Stimulated activated CD8-positive, alpha-beta memory T cell treated with anti-CD3 and anti-CD28 coated beads, Interleukin-12 subunit alpha, Interleukin-12 subunit beta, amount 100 ng/mL, for 4 hours (primary cell): ENCODE measurements at regions not wholly inside any gene's neighbourhood (a gene's known extent, or its start where the extent isn't known, plus 50 kb on each side); places are given as distances from the start of the nearest gene placed in this dataset.
"Not testable (repeated sequence)": the region's sequence is repeated elsewhere in the genome, so short reads cannot be mapped to it uniquely, and the experiment has no call there.

ENCODE experiments used
- DNase-seq: peaks from one replicate; pipeline ENCODE4 v3.0.0-alpha.2; 2020; ENCODE audit warnings: low read depth

- DNase-seq = no peak
Observed at GRCh38 chr18:39208190-39208589, 1642.6 kb upstream of the CELF4 start.

DNA sequence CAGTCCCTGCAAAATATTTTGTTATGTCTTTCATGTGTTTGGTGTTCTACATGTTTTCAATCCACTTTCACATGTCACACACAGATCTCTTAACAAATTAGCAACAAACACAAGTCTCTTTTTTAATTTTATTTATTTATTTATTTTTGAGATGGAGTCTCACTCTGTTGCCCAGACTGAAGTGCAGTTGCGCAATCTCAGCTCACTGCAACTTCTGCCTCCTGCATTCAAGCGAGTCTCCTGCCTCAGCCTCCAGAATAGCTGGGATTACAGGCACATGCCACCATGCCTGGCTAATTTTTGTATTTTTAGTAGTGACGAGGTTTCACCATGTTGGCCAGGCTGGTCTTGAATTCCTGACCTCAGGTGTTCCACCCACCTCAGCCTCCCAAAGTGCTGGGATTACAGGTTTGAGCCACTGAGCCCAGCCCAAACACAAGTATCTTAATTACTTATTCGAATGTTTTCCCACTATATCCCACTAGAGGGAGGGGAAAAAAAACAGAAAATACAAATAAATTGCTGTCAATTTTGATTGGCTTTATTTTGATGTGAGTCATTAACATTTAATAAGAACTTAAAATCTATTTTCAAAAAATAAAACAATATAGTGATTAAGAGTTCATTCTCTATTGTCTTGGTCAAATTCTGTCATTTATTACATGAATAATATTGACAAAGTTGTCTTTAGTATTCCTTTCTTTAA, 1641.0 kb upstream of the CELF4 start:
- not testable (repeated sequence) for DNase-seq

- DNase-seq = no peak
Observed at GRCh38 chr18:39205565-39206195, 1640.1 kb upstream of the CELF4 start.

- DNase-seq = no peak
Observed at GRCh38 chr18:39200153-39200552, 1634.6 kb upstream of the CELF4 start.

DNA sequence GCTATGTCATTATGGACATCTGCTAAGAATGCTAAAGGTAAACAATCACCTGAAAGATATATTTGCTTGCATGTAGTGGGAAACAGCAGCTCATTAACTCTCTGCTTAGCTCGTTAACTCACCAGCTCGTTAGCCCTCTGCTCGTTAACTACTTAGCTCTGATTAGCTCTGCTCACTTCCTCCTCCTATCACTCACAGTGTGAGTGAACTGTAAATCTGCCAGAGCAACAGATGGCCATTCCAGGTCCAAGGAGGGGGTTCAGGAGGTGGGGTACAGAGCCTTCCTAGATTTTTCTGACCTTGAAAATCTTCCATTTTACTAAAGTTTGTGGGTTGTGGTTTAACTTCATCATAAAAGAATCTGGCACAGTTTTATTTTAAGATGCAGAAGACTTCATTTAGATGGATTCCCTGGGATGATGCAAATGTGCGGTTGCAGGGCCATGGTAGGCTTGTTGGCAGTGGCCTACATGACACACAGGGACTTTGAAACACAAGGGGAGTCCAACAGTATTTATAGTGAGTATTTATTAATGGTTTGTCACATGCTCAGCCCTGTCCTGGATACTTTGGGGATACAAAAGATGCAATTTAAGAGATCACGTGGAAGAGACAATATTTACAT, 1633.7 kb upstream of the CELF4 start:
- DNase-seq = no peak

DNA sequence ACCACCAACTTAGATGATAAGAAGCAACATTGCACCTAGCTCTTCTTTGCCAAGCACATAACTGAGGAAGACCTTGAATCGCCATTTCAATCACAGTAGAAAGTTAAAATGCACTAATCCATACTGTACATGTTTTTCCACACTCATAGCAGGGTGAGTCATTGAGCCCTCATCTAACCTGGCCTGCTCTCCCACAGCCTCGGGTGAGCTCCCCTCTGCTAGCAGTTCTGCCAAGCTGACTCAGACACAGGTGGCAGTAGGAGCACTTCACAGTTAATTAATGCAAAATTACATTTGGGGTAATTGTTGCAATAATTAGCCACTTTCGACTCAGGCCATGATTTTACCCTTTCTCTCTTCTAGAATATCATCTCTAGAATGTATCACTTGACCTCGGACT, 1632.8 kb upstream of the CELF4 start:
- DNase-seq = no peak

GRCh38 chr18:39191931-39192330, 1626.3 kb upstream of the CELF4 start:
- DNase-seq = no peak

- DNase-seq = no peak
Observed at GRCh38 chr18:39191058-39191457, 1625.5 kb upstream of the CELF4 start.

DNA sequence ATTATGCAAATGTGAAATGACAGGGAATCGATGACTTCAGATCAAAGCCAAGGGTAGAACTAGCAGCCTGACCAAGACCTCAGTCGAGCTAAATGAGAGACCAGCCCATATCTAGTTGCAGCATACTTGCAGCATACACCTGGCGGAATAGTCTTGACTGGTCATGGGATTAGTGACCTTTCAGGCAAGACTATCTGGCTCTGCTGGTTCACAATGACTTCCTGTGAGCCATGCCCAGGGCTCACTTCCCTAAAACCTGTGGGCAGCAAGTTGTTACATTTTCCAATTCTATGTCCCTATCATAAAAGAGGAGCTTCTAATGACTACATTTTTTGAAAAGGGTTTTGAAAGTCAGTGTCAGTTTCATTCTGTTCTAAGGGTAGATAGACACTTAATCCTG, 1624.9 kb upstream of the CELF4 start:
- no peak for DNase-seq

GRCh38 chr18:39188278-39188677, 1622.7 kb upstream of the CELF4 start:
- no peak for DNase-seq

- DNase-seq = no peak
Observed at GRCh38 chr18:39186008-39186407, 1620.4 kb upstream of the CELF4 start.

DNA sequence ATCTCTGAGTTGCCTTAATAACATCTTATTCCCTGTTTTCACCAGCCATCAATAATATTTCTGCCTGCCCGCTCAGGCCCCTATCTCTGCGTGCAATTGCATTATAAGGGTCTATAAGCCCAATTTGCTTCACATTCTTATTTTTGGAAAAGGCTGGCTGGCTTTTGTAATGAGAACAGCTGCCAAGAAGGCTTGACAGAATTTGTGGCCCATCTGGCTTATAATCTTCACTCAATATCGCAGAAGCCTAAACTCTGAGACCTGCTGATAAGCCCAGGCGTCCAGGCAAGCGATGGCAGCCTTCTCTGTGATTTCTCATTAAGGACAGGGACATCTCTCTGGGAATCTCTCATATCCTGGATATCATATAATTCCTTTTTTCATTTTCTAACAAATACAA, 1618.6 kb upstream of the CELF4 start:
- no peak for DNase-seq

DNA sequence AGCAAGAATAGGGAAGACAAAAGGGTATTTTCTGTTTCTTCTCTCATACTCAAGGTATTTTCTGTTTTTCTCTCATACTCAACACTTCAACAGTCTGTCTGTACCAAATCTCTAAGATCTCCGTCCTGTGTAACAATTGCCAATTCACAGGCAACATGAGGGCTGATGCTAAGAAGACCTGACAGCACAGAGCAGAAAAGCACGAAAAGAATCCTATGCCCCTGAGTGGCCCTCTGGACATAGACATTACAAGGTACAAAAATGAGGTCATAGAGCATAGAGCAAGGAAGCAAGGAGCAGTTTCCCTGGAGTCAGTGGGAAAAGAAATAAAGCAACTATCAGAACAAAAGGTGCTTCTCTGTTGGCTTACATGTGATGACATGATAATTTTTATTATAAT, 1612.6 kb upstream of the CELF4 start:
- no peak for DNase-seq

DNA sequence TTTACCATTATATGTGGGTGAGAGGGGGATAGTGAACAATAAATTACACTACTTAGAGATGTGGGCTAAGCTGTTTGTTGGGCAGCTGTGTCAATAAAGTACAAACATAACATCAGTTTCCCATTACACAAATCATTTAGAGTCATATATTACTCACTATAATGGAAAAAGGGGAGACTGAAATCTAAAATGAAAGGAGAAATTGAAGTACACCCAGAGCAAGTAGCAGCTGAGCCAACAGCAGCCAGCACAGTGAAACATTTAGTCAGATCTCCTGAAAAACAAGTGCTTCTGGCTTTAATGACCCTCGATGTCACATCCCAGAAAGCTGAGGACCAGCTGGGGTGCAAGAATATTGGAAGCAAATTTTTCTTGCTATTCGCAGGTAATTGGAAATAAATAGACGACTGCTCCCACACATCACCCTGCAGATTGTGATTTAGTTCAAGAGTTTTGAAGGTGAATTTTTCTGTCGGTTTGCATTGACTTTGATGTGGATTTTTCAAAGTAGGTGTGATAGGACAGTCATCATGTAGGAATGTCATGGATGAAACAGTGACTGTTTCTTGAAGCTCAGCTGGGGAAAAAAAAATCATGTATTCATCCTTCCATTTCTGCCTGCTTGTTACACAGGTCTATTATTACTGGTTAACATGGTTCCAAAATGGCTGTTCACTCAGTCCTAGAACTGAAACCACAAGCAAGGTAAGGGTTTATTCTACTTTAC, 1607.3 kb upstream of the CELF4 start:
- no peak for DNase-seq

- no peak for DNase-seq
Observed at GRCh38 chr18:39168723-39169122, 1603.1 kb upstream of the CELF4 start.

GRCh38 chr18:39167990-39168389, 1602.4 kb upstream of the CELF4 start:
- no peak for DNase-seq

DNA sequence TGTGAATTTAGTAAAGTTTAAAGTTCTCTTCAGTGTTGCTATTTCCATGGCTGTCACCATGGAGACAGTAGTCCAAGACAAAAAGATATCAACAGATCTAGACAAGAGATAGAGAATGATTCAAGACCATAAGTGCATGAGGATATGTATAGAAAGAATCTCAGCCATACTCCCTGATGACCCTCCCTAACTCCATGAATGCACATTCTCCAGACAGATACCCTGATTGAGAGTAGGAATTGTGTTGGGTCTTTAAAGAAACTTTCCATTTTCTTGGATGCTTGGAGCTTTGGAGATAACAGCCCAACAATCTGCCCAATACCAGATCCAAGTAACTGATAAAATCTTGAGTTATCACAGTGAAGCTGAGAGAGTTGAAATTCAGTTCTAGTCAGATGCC, 1601.2 kb upstream of the CELF4 start:
- DNase-seq = no peak

DNA sequence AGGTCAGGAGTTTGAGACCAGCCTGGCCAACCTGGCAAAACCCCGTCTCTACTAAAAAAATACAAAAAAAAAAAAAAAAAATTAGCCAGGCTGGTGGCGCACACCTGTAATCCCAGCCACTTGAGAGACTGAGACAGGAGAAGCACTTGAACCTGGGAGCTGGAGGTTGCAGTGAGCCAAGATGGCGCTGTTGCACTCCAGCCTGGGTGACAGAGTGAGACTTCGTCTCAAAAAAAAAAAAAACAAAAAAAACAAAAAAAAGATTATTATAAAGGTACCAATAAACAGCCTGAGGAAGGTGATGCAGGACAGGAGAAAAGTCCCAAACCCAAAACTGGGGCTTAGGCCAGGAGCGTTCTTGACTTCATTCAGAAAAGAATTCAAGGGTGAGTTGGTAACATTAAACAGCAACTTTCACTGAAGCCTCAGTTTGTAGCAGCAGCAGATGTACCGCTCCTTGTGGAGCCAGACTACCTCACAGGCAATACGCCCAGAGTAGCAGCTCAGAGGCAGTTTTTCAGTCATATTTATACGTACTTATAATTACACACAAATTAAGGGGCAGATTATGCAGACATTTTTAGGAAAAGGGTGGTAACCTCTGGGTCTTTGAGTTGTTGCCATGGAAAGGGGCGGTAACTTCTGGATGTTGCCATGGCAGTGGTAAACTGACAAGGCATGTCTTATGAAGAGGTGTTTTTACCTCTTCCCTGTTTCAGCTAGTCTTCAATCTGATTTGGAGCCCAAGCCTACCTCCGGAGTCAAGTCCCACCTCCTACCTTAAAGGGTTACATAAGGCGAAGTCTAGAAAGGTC, 1596.6 kb upstream of the CELF4 start:
- DNase-seq = no peak

GRCh38 chr18:39149211-39149806, 1583.7 kb upstream of the CELF4 start:
- DNase-seq = no peak

- no peak for DNase-seq
Observed at GRCh38 chr18:39134255-39134654, 1568.7 kb upstream of the CELF4 start.

DNA sequence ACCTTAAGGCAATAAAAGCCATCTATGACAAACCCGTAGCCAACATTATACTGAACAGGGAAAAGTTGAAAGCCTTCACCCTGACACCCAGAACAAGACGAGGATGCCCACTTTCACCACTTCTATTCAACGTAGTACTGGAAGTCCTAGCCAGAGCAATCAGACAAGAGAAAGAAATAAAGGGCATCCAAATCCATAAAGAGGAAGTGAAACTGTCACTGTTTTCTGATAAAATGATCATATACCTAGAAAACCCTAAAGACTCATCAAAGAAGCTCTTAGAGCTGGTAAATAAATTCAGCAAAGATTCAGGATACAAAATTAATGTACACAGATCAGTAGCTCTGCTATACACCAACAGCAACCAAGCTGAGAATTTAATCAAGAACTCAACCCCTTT, 1561.9 kb upstream of the CELF4 start:
- DNase-seq = not testable (repeated sequence)

DNA sequence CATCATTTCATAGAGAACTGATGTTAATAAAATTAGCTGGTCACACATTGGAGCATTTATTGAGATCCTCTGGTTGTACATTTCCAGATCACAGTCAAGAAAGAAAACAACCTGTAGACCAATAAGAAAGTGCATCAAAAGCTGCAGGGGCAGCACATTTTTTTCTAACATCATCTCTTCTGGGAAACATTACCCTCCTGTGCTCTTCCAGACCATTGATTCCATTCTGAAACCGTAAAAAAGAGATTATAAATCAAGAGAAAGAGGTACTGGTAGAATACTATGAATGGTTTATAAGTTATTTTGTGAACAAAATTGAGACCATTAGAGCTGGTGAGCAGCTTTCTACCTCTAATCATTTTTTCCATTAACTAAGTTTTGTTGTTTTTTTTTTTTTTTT, 1548.2 kb upstream of the CELF4 start:
- DNase-seq = no peak
